22Rv1 (cell line): ENCODE measurements at regions not wholly inside any gene's neighbourhood (a gene's known extent, or its start where the extent isn't known, plus 50 kb on each side); places are given as distances from the start of the nearest gene placed in this dataset.

Experiments used
- CTCF ChIP-seq: fragments of 450-650 bp; IDR thresholded peaks from 2 replicates; pipeline ENCODE4 v1.5.1; 2017; ENCODE audit warnings: mild to moderate bottlenecking
- ZFX ChIP-seq: fragments of 450-650 bp; IDR thresholded peaks from 2 replicates; pipeline ENCODE4 v1.6.1; 2017; ENCODE audit warnings: antibody characterized with exemption, borderline replicate concordance

GRCh38 chr18:61706276-61706915 lies 186.4 kb downstream of the RNF152 start:
- no peak for TF ChIP-seq ZFX
- TF ChIP-seq CTCF = no peak
